SK-N-SH (cell line): ENCODE measurements at regions not wholly inside any gene's neighbourhood (a gene's known extent, or its start where the extent isn't known, plus 50 kb on each side); places are given as distances from the start of the nearest gene placed in this dataset.

Experiments
- CTCF ChIP-seq: fragments of 200-600 bp; sonication (generic); IDR thresholded peaks from 2 replicates; pipeline ENCODE4 v1.6.1; 2017; ENCODE audit warnings: antibody characterized with exemption, mild to moderate bottlenecking, moderate library complexity
- FOXJ3 ChIP-seq: sonication (generic); formaldehyde crosslinking; IDR thresholded peaks from 2 replicates; pipeline ENCODE4 v1.5.1; 2020; ENCODE audit warnings: mild to moderate bottlenecking, missing genetic modification reagents
- IRF3 ChIP-seq: fragments of 150-350 bp; IDR thresholded peaks from 2 replicates; pipeline ENCODE4 v1.6.1; 2016; ENCODE audit warnings: mild to moderate bottlenecking, low read depth, low read length
- MAX ChIP-seq: IDR thresholded peaks from 2 replicates; pipeline ENCODE4 v1.4.0; 2012; ENCODE audit warnings: low read depth
- MXI1 ChIP-seq: IDR thresholded peaks from 2 replicates; pipeline ENCODE4 v1.6.1; 2012; ENCODE audit warnings: mild to moderate bottlenecking, low read depth, low read length, improper control_type of control experiment
- NRF1 ChIP-seq: IDR thresholded peaks from 2 replicates; pipeline ENCODE4 v1.6.1; 2012; ENCODE audit warnings: low read depth, mild to moderate bottlenecking, low read length
- PBX3 ChIP-seq: IDR thresholded peaks from 2 replicates; pipeline ENCODE4; 2012
- POLR2AphosphoS5 ChIP-seq: IDR thresholded peaks from 2 replicates; pipeline ENCODE4 v1.6.1; 2012; ENCODE audit warnings: low read depth, low read length
- REST ChIP-seq: IDR thresholded peaks from 2 replicates; pipeline ENCODE4 v1.6.1; 2012; ENCODE audit warnings: mild to moderate bottlenecking, low read depth, low read length, moderate library complexity
- SIN3A ChIP-seq: IDR thresholded peaks from 2 replicates; pipeline ENCODE4 v1.6.1; 2012; ENCODE audit warnings: low read depth, mild to moderate bottlenecking, low read length, moderate library complexity, borderline replicate concordance
- SMC3 ChIP-seq: IDR thresholded peaks from 2 replicates; pipeline ENCODE4 v1.6.1; 2012; ENCODE audit warnings: low read depth, low read length, improper control_type of control experiment
- TAF1 ChIP-seq: IDR thresholded peaks from 2 replicates; pipeline ENCODE4 v1.6.1; 2012; ENCODE audit warnings: low read depth, mild to moderate bottlenecking, low read length, moderate library complexity, borderline replicate concordance
- TCF12 ChIP-seq: IDR thresholded peaks from 2 replicates; pipeline ENCODE4 v1.4.0; 2012
- ZBTB33 ChIP-seq: IDR thresholded peaks from 2 replicates; pipeline ENCODE4 v1.4.0; 2012; ENCODE audit warnings: low read depth, borderline replicate concordance

- TF ChIP-seq SMC3 (no peak), SIN3A (no peak), CTCF (no peak), IRF3 (no peak), REST (no peak), MAX (no peak), PBX3 (no peak), FOXJ3 (CRISPR knock-in tag) (no peak), MXI1 (no peak), TCF12 (no peak), POLR2AphosphoS5 (no peak), ZBTB33 (no peak), TAF1 (no peak), NRF1 (no peak)
Observed at GRCh38 chr10:28894146-28894545, 216.8 kb downstream of the BAMBI start.
